Activated CD4-positive, alpha-beta T cell treated with anti-CD3 and anti-CD28 coated beads, Interleukin-2, amount 10 ng/mL, durations not matched to agents 24 days and 14 days (primary cell): ENCODE measurements at regions not wholly inside any gene's neighbourhood (a gene's known extent, or its start where the extent isn't known, plus 50 kb on each side); places are given as distances from the start of the nearest gene placed in this dataset.

Source experiments
- DNase-seq: peaks from one replicate; pipeline ENCODE4 v3.0.0; 2022
- H3K27ac Mint-ChIP-seq: one replicate; pipeline ENCODE4 v1.8.0; 2022; ENCODE audit warnings: mild to moderate bottlenecking, mixed read lengths
- H3K27me3 Mint-ChIP-seq: one replicate; pipeline ENCODE4 v1.8.0; 2022; ENCODE audit warnings: mixed read lengths
- H3K36me3 Mint-ChIP-seq: one replicate; pipeline ENCODE4 v1.8.0; 2022; ENCODE audit warnings: low read depth, mild to moderate bottlenecking, mixed read lengths
- H3K4me1 Mint-ChIP-seq: one replicate; pipeline ENCODE4 v1.8.0; 2021; ENCODE audit warnings: mixed read lengths
- H3K4me3 Mint-ChIP-seq: one replicate; pipeline ENCODE4 v1.8.0; 2022; ENCODE audit warnings: mild to moderate bottlenecking, moderate library complexity, mixed read lengths
- H3K9me3 Mint-ChIP-seq: one replicate; pipeline ENCODE4 v1.8.0; 2021; ENCODE audit warnings: mixed read lengths
- intact Hi-C: fragments of 100-400 bp; cut with micrococcal nuclease; formaldehyde crosslinking; loops from one replicate; pipeline ENCODE4 v1.15.1; 2023

- no peaks in the 10 kb centered on the region for H3K36me3 Mint-ChIP-seq
- no peak overlapping the region for H3K4me3 Mint-ChIP-seq
- no peaks in the 10 kb centered on the region for H3K4me1 Mint-ChIP-seq
- no peak overlapping the region for H3K27ac Mint-ChIP-seq
- H3K27me3 Mint-ChIP-seq, result no peaks in the 10 kb centered on the region
- DNase-seq, result no peak
- intact Hi-C loops, result no loop called here
- H3K9me3 Mint-ChIP-seq, result no peaks in the 10 kb centered on the region
Measured at GRCh38 chr10:130762491-130762890, 549.0 kb downstream of the TCERG1L start.

DNA sequence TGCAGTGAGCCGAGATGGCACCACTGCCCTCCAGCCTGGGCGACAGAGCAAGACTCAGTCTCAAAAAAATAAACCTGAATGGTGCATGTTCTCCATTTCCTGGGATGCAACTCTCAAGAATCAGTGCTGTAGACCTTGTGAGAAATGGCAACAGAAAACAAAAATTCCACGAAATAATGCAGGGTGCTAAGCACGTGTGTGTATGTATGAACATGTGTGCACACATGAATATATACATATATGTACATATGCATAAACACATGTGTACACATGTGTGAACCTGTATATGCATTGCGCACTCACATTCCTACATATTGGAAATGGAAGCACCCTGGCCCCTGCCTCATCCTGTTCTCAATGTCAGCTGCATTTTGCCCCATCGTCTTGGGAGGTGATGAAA lies 548.5 kb downstream of the TCERG1L start:
- Mint-ChIP-seq H3K9me3 (no peaks in the 10 kb centered on the region), H3K36me3 (no peaks in the 10 kb centered on the region), H3K4me3 (no peak overlapping the region), H3K27ac (no peak overlapping the region), H3K4me1 (no peaks in the 10 kb centered on the region), H3K27me3 (no peaks in the 10 kb centered on the region)
- no peak for DNase-seq
- intact Hi-C loops, result no loop called here

GRCh38 chr10:130763491-130763890 lies 548.0 kb downstream of the TCERG1L start:
- Mint-ChIP-seq H3K27ac (no peak overlapping the region), H3K9me3 (no peaks in the 10 kb centered on the region), H3K27me3 (no peaks in the 10 kb centered on the region), H3K4me3 (no peak overlapping the region), H3K4me1 (no peaks in the 10 kb centered on the region), H3K36me3 (no peaks in the 10 kb centered on the region)
- intact Hi-C loops, result no loop called here
- DNase-seq, result no peak

GRCh38 chr10:130764651-130765050 lies 546.9 kb downstream of the TCERG1L start:
- intact Hi-C loops, result no loop called here
- Mint-ChIP-seq H3K27me3 (no peaks in the 10 kb centered on the region), H3K4me3 (no peak overlapping the region), H3K27ac (no peak overlapping the region), H3K4me1 (no peaks in the 10 kb centered on the region), H3K9me3 (no peaks in the 10 kb centered on the region), H3K36me3 (no peaks in the 10 kb centered on the region)
- no peak for DNase-seq

DNA sequence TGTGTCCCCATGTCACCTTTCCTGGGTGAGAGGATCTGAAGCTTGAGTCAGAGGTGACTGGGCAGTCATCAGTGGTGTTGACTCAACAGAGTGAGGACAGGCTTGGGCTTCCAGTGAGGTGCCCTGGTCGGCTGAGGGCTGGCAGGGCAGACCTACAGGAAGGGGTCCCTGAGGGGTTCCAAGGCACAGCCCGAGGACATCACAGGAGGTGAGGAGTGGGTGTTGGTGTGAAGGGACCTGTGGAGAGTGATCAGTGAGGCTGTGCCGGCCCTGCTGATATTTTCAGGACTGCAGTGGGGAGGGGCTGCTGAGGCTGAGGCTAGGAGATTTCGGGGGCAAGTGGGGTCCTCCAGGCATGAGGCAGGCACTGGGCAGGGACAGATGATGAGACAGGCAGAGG lies 545.5 kb downstream of the TCERG1L start:
- Mint-ChIP-seq H3K27me3 (no peaks in the 10 kb centered on the region), H3K4me1 (no peaks in the 10 kb centered on the region), H3K4me3 (no peak overlapping the region), H3K36me3 (no peaks in the 10 kb centered on the region), H3K27ac (no peak overlapping the region), H3K9me3 (no peaks in the 10 kb centered on the region)
- no peak for DNase-seq
- intact Hi-C loops, result no loop called here

DNA sequence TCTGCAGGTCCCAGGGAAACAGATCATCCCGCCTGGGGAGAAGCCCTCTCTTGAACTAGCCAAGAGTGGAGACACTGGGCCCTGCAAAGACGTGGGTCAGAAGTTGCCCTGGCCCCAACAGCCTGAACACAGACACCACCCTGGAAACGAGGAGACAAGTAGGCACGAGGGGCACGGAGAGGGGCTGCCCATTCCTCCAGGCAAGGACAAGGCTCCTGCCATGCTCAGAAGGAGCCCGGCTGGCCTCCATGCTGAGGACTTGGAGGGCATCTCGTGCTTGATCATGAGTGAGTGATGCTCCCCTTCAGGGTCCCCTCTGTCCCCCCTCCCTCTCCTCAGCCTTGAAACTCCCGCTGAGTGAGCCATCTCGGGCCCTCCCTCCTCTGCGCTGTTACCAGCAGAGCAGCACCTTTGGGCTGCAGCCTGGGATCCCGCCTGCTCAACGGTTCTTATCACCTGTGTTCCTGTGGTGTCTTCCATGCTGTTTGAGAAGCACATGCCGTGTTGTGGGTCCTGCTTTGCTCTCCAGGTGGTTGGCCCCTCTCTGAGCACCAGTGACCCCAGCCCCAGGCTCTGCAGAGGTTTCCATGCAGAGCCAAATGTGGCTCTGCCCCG lies 544.3 kb downstream of the TCERG1L start:
- intact Hi-C loops, result no loop called here
- H3K4me1 Mint-ChIP-seq, result no peaks in the 10 kb centered on the region
- H3K27me3 Mint-ChIP-seq, result no peaks in the 10 kb centered on the region
- no peaks in the 10 kb centered on the region for H3K9me3 Mint-ChIP-seq
- no peak overlapping the region for H3K4me3 Mint-ChIP-seq
- no peaks in the 10 kb centered on the region for H3K36me3 Mint-ChIP-seq
- H3K27ac Mint-ChIP-seq, result no peak overlapping the region
- no peak for DNase-seq

DNA sequence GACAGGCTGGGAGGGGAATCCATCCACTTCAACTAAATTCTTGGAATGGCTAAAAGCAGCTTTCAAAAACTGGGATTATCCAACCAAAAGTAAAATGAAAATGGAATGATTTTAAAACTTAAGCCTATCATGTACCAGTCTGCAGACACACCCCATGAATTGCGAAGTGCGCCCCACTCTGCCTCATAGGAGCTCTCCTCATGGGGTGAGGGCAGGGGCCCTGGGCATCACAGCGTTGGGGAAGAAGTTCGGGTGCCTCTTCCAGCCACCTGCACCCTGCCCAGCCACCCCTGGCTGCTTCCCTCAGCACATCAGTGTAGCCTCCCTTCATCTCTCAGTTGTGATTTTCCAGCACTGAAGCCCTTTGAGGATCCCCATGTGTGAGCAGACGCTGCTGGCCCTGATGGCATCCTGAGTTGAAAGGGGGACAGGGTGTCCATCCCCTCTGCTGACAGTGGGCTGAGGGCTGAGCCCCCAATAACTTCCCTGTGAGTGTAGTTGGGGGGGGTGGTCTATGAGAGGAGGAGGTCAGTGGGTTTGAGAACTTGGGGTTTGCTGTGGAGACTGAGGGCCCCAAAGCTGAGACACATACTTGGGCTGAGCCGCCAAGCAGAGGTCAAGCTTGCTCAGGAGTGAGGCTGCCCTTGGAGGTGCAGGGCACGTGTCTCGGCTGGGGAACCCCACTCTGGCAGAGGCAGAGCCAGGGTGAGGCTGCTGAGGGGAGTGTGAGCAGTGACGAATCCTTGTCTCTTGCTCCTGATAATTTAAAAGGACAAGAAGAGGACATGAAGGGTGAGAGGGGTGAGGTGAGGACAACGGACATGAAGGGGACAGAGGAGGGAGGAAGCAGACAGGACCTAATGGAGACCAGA lies 542.1 kb downstream of the TCERG1L start:
- H3K4me3 Mint-ChIP-seq, result no peak overlapping the region
- no peak for DNase-seq
- H3K9me3 Mint-ChIP-seq, result no peaks in the 10 kb centered on the region
- intact Hi-C loops, result no loop called here
- H3K27me3 Mint-ChIP-seq, result no peaks in the 10 kb centered on the region
- H3K36me3 Mint-ChIP-seq, result no peaks in the 10 kb centered on the region
- no peak overlapping the region for H3K27ac Mint-ChIP-seq
- no peaks in the 10 kb centered on the region for H3K4me1 Mint-ChIP-seq

GRCh38 chr10:130770018-130770630 lies 541.4 kb downstream of the TCERG1L start:
- no peak for DNase-seq
- Mint-ChIP-seq H3K4me1 (no peaks in the 10 kb centered on the region), H3K4me3 (no peak overlapping the region), H3K9me3 (no peaks in the 10 kb centered on the region), H3K27me3 (no peaks in the 10 kb centered on the region), H3K36me3 (no peaks in the 10 kb centered on the region), H3K27ac (no peak overlapping the region)
- intact Hi-C loops, result no loop called here

DNA sequence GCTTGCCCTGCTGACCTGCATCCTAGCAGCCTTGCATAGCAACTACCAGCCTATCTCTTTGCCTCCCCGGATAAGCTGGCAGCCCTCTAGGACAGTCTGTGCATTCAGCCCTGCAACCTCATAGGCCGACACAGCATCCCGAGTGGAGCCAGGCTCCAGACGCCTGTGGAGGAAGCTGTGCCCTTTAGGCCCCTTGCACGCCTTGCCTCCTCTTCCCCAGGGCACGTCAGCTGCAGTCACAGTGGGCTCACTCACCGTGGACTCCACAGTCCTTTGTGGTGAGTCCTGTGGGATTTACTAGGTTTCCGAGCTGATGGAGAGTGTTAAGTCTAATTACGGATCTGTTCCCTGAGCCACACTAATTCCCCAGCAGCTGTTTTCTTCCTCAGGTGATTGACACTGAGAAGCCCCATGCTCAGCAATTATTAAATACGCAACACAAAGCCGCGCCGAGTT lies 540.0 kb downstream of the TCERG1L start:
- H3K9me3 Mint-ChIP-seq, result no peaks in the 10 kb centered on the region
- no peak for DNase-seq
- no peak overlapping the region for H3K4me3 Mint-ChIP-seq
- H3K36me3 Mint-ChIP-seq, result no peaks in the 10 kb centered on the region
- intact Hi-C loops, result no loop called here
- no peak overlapping the region for H3K27ac Mint-ChIP-seq
- H3K27me3 Mint-ChIP-seq, result no peaks in the 10 kb centered on the region
- H3K4me1 Mint-ChIP-seq, result no peaks in the 10 kb centered on the region

DNA sequence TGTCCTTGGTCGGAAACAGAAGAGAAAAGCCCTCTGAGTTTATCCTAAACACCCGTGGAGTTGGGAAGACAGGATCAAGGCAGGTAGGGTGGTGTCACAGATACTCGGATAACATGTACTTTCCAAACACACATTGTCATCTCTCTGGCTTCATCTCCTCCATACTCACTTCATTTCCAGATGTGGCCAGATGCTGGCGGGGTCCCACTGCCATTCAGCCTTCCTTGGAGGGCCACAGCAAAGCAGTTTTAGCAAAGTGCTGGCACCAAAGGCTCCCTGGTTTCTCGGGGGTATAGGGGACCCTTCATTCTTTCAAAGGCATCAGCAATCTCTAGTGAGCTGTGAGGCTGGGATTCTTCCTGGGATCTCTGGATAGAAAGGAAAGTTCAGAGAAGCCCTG lies 539.5 kb downstream of the TCERG1L start:
- no peaks in the 10 kb centered on the region for H3K27me3 Mint-ChIP-seq
- DNase-seq, result no peak
- H3K4me1 Mint-ChIP-seq, result no peaks in the 10 kb centered on the region
- intact Hi-C loops, result no loop called here
- H3K9me3 Mint-ChIP-seq, result no peaks in the 10 kb centered on the region
- H3K27ac Mint-ChIP-seq, result no peak overlapping the region
- H3K36me3 Mint-ChIP-seq, result no peaks in the 10 kb centered on the region
- no peak overlapping the region for H3K4me3 Mint-ChIP-seq

DNA sequence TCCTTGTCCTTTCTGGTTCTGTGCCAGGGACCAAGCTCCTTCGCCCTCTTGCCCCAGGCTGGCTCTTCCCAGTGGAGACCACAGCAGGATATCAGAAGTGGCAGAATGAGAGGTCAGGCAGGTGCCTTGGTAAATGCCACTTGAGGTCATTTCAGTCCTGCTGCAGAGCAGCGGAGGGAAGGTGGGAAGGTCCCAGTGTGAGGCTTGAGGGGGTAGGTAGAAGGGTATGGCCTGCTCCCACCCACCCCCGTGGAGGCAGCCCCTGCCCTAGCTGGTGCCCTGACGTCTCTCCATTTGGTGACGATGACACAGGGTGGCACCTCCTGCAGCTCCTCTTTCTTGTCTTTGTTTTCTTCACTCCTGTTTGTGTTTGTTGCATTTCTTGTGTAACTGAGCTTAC lies 538.8 kb downstream of the TCERG1L start:
- intact Hi-C loops, result no loop called here
- Mint-ChIP-seq H3K36me3 (no peaks in the 10 kb centered on the region), H3K27me3 (no peaks in the 10 kb centered on the region), H3K4me3 (no peak overlapping the region), H3K4me1 (no peaks in the 10 kb centered on the region), H3K9me3 (no peaks in the 10 kb centered on the region), H3K27ac (no peak overlapping the region)
- DNase-seq, result no peak

GRCh38 chr10:130773941-130774340 lies 537.6 kb downstream of the TCERG1L start:
- Mint-ChIP-seq H3K4me1 (no peaks in the 10 kb centered on the region), H3K36me3 (no peaks in the 10 kb centered on the region), H3K4me3 (no peak overlapping the region), H3K27me3 (no peaks in the 10 kb centered on the region), H3K27ac (no peak overlapping the region), H3K9me3 (no peaks in the 10 kb centered on the region)
- no peak for DNase-seq
- intact Hi-C loops, result no loop called here

DNA sequence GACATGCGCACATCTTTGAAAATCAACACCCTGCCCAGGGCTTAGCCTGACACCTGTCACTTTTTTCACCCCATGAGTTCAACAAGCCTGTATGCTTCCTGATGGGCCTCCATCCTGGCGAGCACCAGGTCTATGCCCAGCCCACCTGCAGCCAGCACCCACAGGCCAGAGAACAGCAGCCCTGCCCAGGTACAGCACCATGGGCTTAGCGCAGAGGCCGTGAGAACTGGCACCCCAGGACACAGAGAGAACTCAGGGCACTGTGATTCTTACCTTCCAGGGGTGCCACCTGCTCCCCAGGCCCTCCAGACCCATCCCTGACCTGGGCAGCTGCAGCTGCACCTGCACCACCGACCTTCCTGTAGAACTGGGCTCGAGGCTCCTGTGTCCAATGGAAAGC lies 536.6 kb downstream of the TCERG1L start:
- no peak overlapping the region for H3K4me3 Mint-ChIP-seq
- no peaks in the 10 kb centered on the region for H3K9me3 Mint-ChIP-seq
- no peak for DNase-seq
- no peak overlapping the region for H3K27ac Mint-ChIP-seq
- H3K4me1 Mint-ChIP-seq, result no peaks in the 10 kb centered on the region
- no peaks in the 10 kb centered on the region for H3K36me3 Mint-ChIP-seq
- H3K27me3 Mint-ChIP-seq, result no peaks in the 10 kb centered on the region
- intact Hi-C loops, result no loop called here

- no peaks in the 10 kb centered on the region for H3K9me3 Mint-ChIP-seq
- no peaks in the 10 kb centered on the region for H3K27me3 Mint-ChIP-seq
- DNase-seq, result no peak
- no peaks in the 10 kb centered on the region for H3K4me1 Mint-ChIP-seq
- H3K27ac Mint-ChIP-seq, result no peak overlapping the region
- no peaks in the 10 kb centered on the region for H3K36me3 Mint-ChIP-seq
- no peak overlapping the region for H3K4me3 Mint-ChIP-seq
- intact Hi-C loops, result no loop called here
Measured at GRCh38 chr10:130775311-130775710, 536.2 kb downstream of the TCERG1L start.
